ENCODE measurements at regions not wholly inside any gene's neighbourhood (a gene's known extent, or its start where the extent isn't known, plus 50 kb on each side); places are given as distances from the start of the nearest gene placed in this dataset.

DNA sequence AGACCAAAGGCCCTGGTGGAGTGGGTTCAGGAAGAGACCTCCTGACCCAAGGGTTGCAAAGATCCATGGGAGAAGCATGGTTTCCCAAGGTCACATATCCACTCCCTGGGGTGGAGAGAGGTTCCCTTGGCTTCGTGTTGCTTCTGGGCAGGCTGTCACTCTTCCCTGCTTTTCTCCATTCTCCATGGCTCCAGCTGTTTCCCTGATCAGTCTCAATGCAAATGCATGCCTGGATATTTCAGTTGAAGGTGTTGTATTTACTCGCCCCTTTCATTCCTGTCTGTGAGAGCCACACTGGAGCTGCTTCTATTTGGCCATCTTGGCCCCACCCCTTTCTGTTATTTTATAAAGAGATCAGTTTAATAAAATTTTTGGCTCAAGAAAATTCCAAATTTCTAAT lies 95.0 kb upstream of the PLSCR4 start:
- no peak for DNase-seq
- WGBS, 3 donors, result 46 to 51% (median 50%) methylated on average over 2 of the region's 2 CpGs

DNA sequence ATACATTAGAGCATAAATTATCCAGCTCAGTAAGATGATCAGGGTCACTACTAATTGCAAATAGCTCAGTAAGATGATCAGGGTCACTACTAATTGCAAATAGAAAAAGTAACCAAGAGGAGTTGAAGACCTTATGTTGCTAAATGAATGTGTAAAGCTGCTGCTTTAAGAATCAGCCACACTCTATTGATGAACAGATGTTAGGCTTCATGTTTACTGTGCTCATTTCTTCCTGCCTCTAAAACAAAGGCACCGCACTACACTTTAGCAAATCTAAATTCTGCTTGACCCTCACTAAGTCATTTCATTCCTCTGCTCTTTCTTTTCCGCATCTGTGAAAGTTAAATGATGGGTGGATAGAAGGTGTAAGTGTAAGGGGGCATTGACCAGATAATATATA lies 92.6 kb upstream of the PLSCR4 start:
- no peak overlapping the region for H3K27ac ChIP-seq
- intact Hi-C loops (cut with DNase I), result no loop called here
- DNase-seq (no peak), ATAC-seq (no peak)
- 4 to 27% (median 21%) methylated on average over 2 of the region's 2 CpGs for WGBS, 3 donors
- TF ChIP-seq, protein P1, sequence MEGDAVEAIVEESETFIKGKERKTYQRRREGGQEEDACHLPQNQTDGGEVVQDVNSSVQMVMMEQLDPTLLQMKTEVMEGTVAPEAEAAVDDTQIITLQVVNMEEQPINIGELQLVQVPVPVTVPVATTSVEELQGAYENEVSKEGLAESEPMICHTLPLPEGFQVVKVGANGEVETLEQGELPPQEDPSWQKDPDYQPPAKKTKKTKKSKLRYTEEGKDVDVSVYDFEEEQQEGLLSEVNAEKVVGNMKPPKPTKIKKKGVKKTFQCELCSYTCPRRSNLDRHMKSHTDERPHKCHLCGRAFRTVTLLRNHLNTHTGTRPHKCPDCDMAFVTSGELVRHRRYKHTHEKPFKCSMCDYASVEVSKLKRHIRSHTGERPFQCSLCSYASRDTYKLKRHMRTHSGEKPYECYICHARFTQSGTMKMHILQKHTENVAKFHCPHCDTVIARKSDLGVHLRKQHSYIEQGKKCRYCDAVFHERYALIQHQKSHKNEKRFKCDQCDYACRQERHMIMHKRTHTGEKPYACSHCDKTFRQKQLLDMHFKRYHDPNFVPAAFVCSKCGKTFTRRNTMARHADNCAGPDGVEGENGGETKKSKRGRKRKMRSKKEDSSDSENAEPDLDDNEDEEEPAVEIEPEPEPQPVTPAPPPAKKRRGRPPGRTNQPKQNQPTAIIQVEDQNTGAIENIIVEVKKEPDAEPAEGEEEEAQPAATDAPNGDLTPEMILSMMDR (IDR thresholded peaks at IDR 0.05), result no peak
- no peaks in the 10 kb centered on the region for H3K27me3 ChIP-seq (ENCODE audit: insufficient read depth in 3 of 3, low read length in 2 of 3)
- H3K4me1 ChIP-seq, result no peaks in the 10 kb centered on the region
- H3K9me3 ChIP-seq, result no peaks in the 10 kb centered on the region
- no peaks in the 10 kb centered on the region for H3K36me3 ChIP-seq (ENCODE audit: insufficient read depth in 1 of 2, low read depth in 1 of 2)
- no peak overlapping the region for H3K4me3 ChIP-seq

More for the DNA sequence above, 95.0 kb upstream of the PLSCR4 start:
- Histone ChIP-seq H3K9me3 (no peaks in the 10 kb centered on the region), H3K36me3 (ENCODE audit: insufficient read depth in 1 of 2, low read depth in 1 of 2) (no peaks in the 10 kb centered on the region), H3K27me3 (ENCODE audit: insufficient read depth in 3 of 3, low read length in 2 of 3) (no peaks in the 10 kb centered on the region), H3K4me3 (no peak overlapping the region), H3K27ac (no peak overlapping the region), H3K4me1 (no peaks in the 10 kb centered on the region)
- intact Hi-C loops (cut with DNase I), result no loop called here
- TF ChIP-seq, protein P1 (IDR thresholded peaks at IDR 0.05), result no peak
- ATAC-seq, result no peak

DNA sequence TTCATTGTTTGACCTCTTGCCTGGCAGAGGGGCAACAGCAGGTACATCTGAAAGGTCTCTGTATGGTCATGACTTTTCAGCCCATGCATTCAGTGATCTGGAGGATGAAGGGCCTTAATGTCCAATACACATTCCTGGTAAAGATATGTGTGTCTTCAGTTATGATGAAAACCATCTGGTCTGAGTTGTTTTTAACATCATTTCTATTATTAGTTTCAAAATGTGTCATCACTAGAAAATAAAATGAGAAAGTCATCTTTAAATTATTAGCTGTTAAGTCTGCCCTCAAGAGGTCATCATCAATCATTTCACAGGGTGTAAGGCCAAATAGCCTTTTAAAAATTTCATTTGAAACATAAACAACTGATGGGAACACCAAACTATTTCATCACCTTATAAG lies 92.1 kb upstream of the PLSCR4 start:
- intact Hi-C loops (cut with DNase I), result no loop called here
- Histone ChIP-seq H3K9me3 (no peaks in the 10 kb centered on the region), H3K27ac (no peak overlapping the region), H3K36me3 (ENCODE audit: insufficient read depth in 1 of 2, low read depth in 1 of 2) (no peaks in the 10 kb centered on the region), H3K4me3 (no peak overlapping the region), H3K27me3 (ENCODE audit: insufficient read depth in 3 of 3, low read length in 2 of 3) (no peaks in the 10 kb centered on the region), H3K4me1 (no peaks in the 10 kb centered on the region)
- DNase-seq (no peak), ATAC-seq (no peak)
- TF ChIP-seq, protein P1 (IDR thresholded peaks at IDR 0.05), result no peak

DNA sequence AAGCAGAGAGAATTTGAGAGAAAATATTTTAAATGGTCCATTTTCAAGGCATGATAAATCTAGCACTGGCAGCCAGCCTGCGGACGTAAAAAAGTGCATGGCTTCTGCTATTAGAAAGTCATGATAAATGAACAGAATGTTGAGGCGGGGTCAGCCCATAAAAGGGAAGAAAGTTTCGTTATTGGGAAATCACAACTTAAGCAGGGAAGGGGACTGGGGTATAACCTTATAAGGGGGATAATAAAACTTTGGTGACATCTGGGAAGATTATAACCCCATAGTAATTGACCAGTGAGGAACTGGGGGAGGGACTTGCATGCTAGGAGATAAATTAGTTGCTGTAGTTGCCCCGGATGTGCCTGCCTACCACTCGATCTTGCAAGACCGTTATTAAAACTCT lies 88.4 kb upstream of the PLSCR4 start:
- WGBS, 3 donors, result 68 to 81% (median 75%) methylated on average over 7 of the region's 7 CpGs
- intact Hi-C loops (cut with DNase I), result loop anchor here in 1 of 2 donors (10.0 kb wide), 1 partner anchor 245 kb away; no protein-coding TSS in a partner anchor
- ATAC-seq, result no peak
- H3K4me3 ChIP-seq, result no peak overlapping the region
- H3K9me3 ChIP-seq, result no peaks in the 10 kb centered on the region
- H3K36me3 ChIP-seq (ENCODE audit: insufficient read depth in 1 of 2, low read depth in 1 of 2), result no peaks in the 10 kb centered on the region
- TF ChIP-seq, protein P1 (IDR thresholded peaks at IDR 0.05), result no peak
- DNase-seq, result no peak
- no peaks in the 10 kb centered on the region for H3K27me3 ChIP-seq (ENCODE audit: insufficient read depth in 3 of 3, low read length in 2 of 3)
- H3K27ac ChIP-seq, result no peak overlapping the region
- H3K4me1 ChIP-seq, result no peaks in the 10 kb centered on the region

DNA sequence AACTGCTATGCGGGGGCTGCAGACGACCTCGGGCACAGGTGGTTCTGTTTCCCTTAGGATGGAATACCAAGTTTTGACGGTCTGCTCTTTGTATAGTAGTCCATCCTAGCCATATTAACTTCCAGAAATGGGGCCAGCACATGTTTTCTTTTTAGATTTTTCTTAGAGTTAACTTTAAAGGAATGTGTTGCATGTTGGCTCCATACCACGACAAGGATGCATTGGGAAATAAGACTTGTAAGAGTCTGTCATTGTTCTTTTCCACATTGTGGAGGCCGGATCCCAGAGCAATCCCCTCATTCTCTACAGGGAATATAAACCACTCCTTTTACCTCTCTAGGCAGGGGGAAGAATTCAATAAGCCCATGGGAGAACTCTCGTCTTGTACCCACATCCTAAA lies 87.1 kb upstream of the PLSCR4 start:
- intact Hi-C loops (cut with DNase I), result loop anchor here in 1 of 2 donors (10.0 kb wide), 1 partner anchor 247 kb away; no protein-coding TSS in a partner anchor
- Histone ChIP-seq H3K4me3 (no peak overlapping the region), H3K36me3 (ENCODE audit: insufficient read depth in 1 of 2, low read depth in 1 of 2) (no peaks in the 10 kb centered on the region), H3K4me1 (no peaks in the 10 kb centered on the region), H3K9me3 (no peaks in the 10 kb centered on the region), H3K27me3 (ENCODE audit: insufficient read depth in 3 of 3, low read length in 2 of 3) (no peaks in the 10 kb centered on the region), H3K27ac (no peak overlapping the region)
- ATAC-seq (no peak), DNase-seq (no peak)
- TF ChIP-seq, protein P1 (IDR thresholded peaks at IDR 0.05), result no peak
- 84 to 88% (median 86%) methylated on average over 7 of the region's 7 CpGs for WGBS, 3 donors
